Esophagus (tissue), 2 donors: ENCODE measurements at regions not wholly inside any gene's neighbourhood (a gene's known extent, or its start where the extent isn't known, plus 50 kb on each side); places are given as distances from the start of the nearest gene placed in this dataset.
"Not testable (repeated sequence)": the region's sequence is repeated elsewhere in the genome, so short reads cannot be mapped to it uniquely, and the experiment has no call there.

Experiments used
- H3K27ac ChIP-seq, 2 donors: one replicate each; pipeline ENCODE4 v1.5.1; 2013; ENCODE audit warnings: low read depth in 2 of 2, mild to moderate bottlenecking in 2 of 2, inconsistent platforms in 1 of 2, low read length in 1 of 2, moderate library complexity in 1 of 2
- H3K27me3 ChIP-seq, 2 donors: one replicate each; pipeline ENCODE4 v1.6.1; 2013; ENCODE audit warnings: low read length in 2 of 2, control low read depth in 1 of 2, mild to moderate bottlenecking in 1 of 2; ENCODE audit not compliant: insufficient read depth in 2 of 2, control insufficient read depth in 1 of 2
- H3K36me3 ChIP-seq, 2 donors: one replicate each; pipeline ENCODE4 v1.6.1; 2013; ENCODE audit warnings: low read length in 1 of 2; ENCODE audit not compliant: control insufficient read depth in 2 of 2, insufficient read depth in 2 of 2
- H3K4me1 ChIP-seq, 2 donors: one replicate each; pipeline ENCODE4 v1.6.1; 2013; ENCODE audit warnings: low read length in 1 of 2; ENCODE audit not compliant: control insufficient read depth in 2 of 2, insufficient read depth in 2 of 2
- H3K4me3 ChIP-seq, 2 donors: one replicate each; pipeline ENCODE4 v1.5.1; 2013; ENCODE audit warnings: low read length in 2 of 2, mild to moderate bottlenecking in 2 of 2, low read depth in 1 of 2, moderate library complexity in 1 of 2
- H3K9me3 ChIP-seq, 2 donors: one replicate each; pipeline ENCODE4 v1.6.1; 2013; ENCODE audit warnings: mild to moderate bottlenecking in 2 of 2, low read depth in 1 of 2, low read length in 1 of 2, moderate library complexity in 1 of 2; ENCODE audit not compliant: control insufficient read depth in 2 of 2, insufficient read depth in 1 of 2
- WGBS, 2 donors: extraction: QIAGEN DNeasy Blood & Tissue Kit; methylation state at CpG; one replicate each; pipeline ENCODE4 v1.1.7; 2013; 5-methylcytosine and 5-hydroxymethylcytosine counted together
- donor health status: healthy with polysubstance abuse.
- donor health status: Bipolar disorder and iron deficiency.

- Histone ChIP-seq H3K27ac (no peak overlapping the region), H3K4me1 (no peaks in the 10 kb centered on the region), H3K36me3 (no peaks in the 10 kb centered on the region), H3K4me3 (no peak overlapping the region), H3K9me3 (no peaks in the 10 kb centered on the region), H3K27me3 (no peaks in the 10 kb centered on the region)
- 71 to 73% methylated on average over 4 of the region's 4 CpGs for WGBS, 2 donors
Observed at GRCh38 chr3:30453360-30454039, 152.9 kb upstream of the TGFBR2 start.

- Histone ChIP-seq H3K9me3 (no peaks in the 10 kb centered on the region), H3K4me1 (no peaks in the 10 kb centered on the region), H3K27me3 (no peaks in the 10 kb centered on the region), H3K27ac (no peak overlapping the region), H3K36me3 (no peaks in the 10 kb centered on the region), H3K4me3 (no peak overlapping the region)
- 88 to 95% methylated on average over 1 of the region's 1 CpG for WGBS, 2 donors
Observed at GRCh38 chr3:30454636-30455035, 151.8 kb upstream of the TGFBR2 start.

DNA sequence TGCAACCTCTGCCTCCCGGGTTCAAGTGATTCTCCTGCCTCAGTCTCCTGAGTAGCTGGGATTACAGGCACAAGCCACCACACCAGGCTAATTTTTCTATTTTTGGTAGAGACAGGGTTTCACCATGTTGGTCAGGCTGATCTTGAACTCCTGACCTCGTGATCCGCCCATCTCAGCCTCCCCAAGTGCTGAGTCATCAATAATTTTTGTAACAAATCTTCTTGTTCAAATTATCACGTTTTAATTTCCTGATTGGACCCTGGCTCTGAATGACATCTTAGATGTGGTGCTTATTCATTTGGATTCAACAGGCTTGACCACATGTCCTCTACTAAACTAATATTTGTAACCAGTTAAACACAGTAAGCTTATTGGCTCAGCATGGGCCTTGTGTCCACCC, 151.3 kb upstream of the TGFBR2 start:
- not testable (repeated sequence) for H3K4me3 ChIP-seq, H3K4me1 ChIP-seq, H3K36me3 ChIP-seq, H3K9me3 ChIP-seq, H3K27me3 ChIP-seq
- 86 to 91% methylated on average over 4 of the region's 4 CpGs for WGBS, 2 donors
- H3K27ac ChIP-seq, result peak overlapping the region in 1 of 2 donors; percentile 54

DNA sequence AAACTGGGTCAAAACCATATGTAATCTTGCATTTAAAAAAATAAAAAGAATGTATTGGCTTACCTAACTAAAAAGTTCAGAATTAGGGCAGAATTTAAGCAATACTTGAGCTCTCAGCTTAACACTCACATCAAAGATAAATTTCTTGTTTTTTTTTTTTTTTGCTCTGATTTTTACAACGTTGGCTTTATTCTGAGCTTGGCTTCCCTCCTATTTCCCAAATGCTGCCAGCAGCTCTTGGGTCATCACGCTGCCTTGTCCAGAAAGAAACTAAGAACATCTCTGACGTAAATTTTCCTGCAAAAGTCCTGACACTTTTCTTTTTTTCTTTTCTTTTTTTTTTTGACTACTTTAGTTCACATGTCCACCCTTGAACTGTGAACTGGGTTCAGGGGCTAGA, 150.6 kb upstream of the TGFBR2 start:
- no peaks in the 10 kb centered on the region for H3K4me1 ChIP-seq
- no peak overlapping the region for H3K4me3 ChIP-seq
- H3K27ac ChIP-seq, result no peak overlapping the region
- H3K9me3 ChIP-seq, result no peaks in the 10 kb centered on the region
- 56 to 68% methylated on average over 3 of the region's 3 CpGs for WGBS, 2 donors
- H3K27me3 ChIP-seq, result no peaks in the 10 kb centered on the region
- H3K36me3 ChIP-seq, result no peaks in the 10 kb centered on the region

DNA sequence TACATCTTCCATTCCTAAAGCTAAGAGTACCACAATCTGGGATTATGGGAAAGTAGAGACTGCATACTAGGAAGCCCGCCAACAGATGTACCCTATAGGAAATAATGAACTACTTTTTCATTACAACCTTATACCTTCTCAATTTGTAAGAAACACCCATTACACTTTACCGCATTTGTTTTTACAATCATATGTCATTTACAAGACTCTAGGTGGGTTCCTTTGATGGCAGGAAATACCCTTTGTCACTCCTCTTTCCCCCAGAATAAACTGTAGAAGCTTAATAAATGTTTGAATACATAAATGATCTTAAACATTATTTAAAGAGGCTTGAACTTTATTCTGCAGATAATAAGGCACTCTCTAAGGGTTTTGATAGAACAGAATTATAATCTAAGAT, 150.1 kb upstream of the TGFBR2 start:
- no peaks in the 10 kb centered on the region for H3K4me1 ChIP-seq
- H3K9me3 ChIP-seq, result no peaks in the 10 kb centered on the region
- H3K36me3 ChIP-seq, result no peaks in the 10 kb centered on the region
- no peak overlapping the region for H3K4me3 ChIP-seq
- WGBS, 2 donors, result 88 to 90% methylated on average over 2 of the region's 2 CpGs
- H3K27ac ChIP-seq, result no peak overlapping the region
- H3K27me3 ChIP-seq, result no peaks in the 10 kb centered on the region

DNA sequence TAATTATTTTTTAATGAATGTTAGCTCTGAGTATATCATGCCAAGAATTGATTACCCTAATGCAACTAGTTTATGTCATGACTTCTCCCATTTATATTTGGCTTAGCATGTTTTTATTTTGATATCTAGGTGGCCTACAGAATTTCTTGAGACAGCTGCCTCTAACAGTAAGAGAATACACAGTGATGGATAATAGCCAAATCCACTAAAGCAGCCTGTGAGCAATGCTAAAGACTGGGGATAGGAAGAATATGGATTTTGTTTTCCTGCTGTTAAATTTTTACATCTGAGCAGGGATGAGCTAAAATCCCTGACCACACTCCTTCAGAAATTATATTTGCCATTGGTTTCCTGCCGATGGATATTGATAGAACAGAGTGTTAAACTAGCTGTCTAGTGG, 149.3 kb upstream of the TGFBR2 start:
- H3K27ac ChIP-seq, result no peak overlapping the region
- 73 to 80% methylated on average over 1 of the region's 1 CpG for WGBS, 2 donors
- no peaks in the 10 kb centered on the region for H3K36me3 ChIP-seq
- no peak overlapping the region for H3K4me3 ChIP-seq
- no peaks in the 10 kb centered on the region for H3K27me3 ChIP-seq
- H3K4me1 ChIP-seq, result no peaks in the 10 kb centered on the region
- H3K9me3 ChIP-seq, result no peaks in the 10 kb centered on the region

DNA sequence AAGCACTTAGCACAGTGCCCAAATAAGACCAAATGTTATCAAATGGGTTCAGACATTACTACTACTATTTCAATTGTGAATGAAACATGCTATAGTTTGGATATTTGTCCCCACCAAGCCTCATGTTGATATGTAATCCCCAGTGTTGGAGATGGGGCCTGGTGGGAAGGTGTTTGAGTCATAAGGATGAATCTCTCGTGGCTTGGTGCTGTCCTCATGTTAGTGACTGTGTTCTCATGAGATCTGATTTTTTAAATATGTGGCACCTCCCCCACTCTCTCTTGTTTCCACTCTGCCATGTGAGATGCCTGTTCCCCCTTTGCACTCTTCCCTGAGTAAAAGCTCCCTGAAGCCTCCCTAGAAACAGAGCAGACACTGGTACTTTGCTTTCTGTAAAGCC, 148.7 kb upstream of the TGFBR2 start:
- no peak overlapping the region for H3K27ac ChIP-seq
- WGBS, 2 donors, result 84 to 88% methylated on average over 1 of the region's 1 CpG
- no peaks in the 10 kb centered on the region for H3K9me3 ChIP-seq
- no peak overlapping the region for H3K4me3 ChIP-seq
- H3K4me1 ChIP-seq, result no peaks in the 10 kb centered on the region
- H3K27me3 ChIP-seq, result no peaks in the 10 kb centered on the region
- H3K36me3 ChIP-seq, result no peaks in the 10 kb centered on the region

GRCh38 chr3:30458376-30459171, 147.8 kb upstream of the TGFBR2 start:
- WGBS, 2 donors, result 69 to 75% methylated on average over 1 of the region's 1 CpG
- Histone ChIP-seq H3K36me3 (no peaks in the 10 kb centered on the region), H3K27me3 (no peaks in the 10 kb centered on the region), H3K4me1 (no peaks in the 10 kb centered on the region), H3K27ac (no peak overlapping the region), H3K4me3 (no peak overlapping the region), H3K9me3 (no peaks in the 10 kb centered on the region)

DNA sequence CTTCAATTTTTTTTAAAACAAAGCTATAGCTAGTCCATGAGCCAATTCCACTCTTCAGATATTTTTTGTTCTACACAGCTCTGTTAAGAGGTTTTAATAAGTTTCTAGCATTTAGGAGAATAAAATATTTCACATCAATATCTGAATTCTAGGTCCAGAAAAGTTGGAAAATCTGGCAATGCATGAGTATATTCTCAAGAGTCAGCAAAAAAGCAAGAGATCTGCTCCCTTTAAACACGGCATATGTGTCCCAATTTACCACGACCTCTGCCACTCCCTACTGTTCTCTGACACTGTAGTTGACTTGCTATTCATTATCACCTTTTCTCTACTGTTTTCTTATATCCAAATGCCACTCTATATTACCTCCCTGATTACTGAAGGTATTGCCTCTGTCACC, 145.1 kb upstream of the TGFBR2 start:
- Histone ChIP-seq H3K27me3 (no peaks in the 10 kb centered on the region), H3K9me3 (no peaks in the 10 kb centered on the region), H3K4me1 (no peaks in the 10 kb centered on the region), H3K27ac (no peak overlapping the region), H3K36me3 (no peaks in the 10 kb centered on the region), H3K4me3 (no peak overlapping the region)
- 79 to 91% methylated on average over 2 of the region's 2 CpGs for WGBS, 2 donors
